ENCODE measurements at regions not wholly inside any gene's neighbourhood (a gene's known extent, or its start where the extent isn't known, plus 50 kb on each side); places are given as distances from the start of the nearest gene placed in this dataset.

GRCh38 chr2:8026381-8026780 is 655.5 kb upstream of the ID2 start:
- no peak for TF ChIP-seq POLR2AphosphoS5 (IDR thresholded peaks at IDR 0.05)
- TF ChIP-seq POLR2A (IDR thresholded peaks at IDR 0.05): no peak
- Histone ChIP-seq H3K36me3 (no peaks in the 10 kb centered on the region), H3K4me1 (no peaks in the 10 kb centered on the region), H3K4me3 (no peak overlapping the region), H3K9me3 (no peaks in the 10 kb centered on the region), H3K27ac (no peak overlapping the region), H3K27me3 (no peaks in the 10 kb centered on the region)
- in situ Hi-C loops (cut with MboI; ENCODE audit: low pct_ligation_motif_present in 1 of 4, low pct_unique_long_range_greater_than_20kb in 1 of 4, low sequenced_read_pairs in 3 of 4) (no loop called here), intact Hi-C loops (cut with DNase I; ENCODE audit: low total_unique reads) (no loop called here)
- WGBS, 2 donors (ENCODE audit: low coverage in 1 of 2): 69% methylated on average over 4 of the region's 4 CpGs; no CpG with 5 or more reads in 1 of the 2 donors
- no peak for DNase-seq

DNA sequence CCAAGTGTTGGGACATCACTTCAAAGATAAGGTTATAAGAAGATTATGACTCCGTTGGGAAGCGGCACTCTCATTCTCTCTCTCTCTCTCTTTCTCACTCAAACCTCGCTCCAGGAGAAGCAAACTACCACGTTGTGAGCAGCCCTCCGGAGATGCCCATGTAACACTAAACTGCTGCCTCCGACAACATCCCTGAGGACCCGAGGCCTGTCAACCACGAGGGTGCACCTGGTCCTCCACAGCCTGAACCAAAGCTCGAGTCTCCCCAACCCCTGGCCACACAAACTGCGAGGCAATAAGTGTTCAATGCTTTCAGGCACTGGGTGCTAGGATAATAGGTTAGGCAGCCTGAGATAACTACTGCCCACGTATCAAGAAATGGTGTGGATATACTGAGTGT is 654.5 kb upstream of the ID2 start:
- DNase-seq: no peak
- no peak overlapping the region for H3K27ac ChIP-seq
- WGBS, 2 donors (ENCODE audit: low coverage in 1 of 2): 96 to 100% methylated on average over 3 to 11 of the region's 11 CpGs
- H3K9me3 ChIP-seq: no peaks in the 10 kb centered on the region
- in situ Hi-C loops (cut with MboI; ENCODE audit: low pct_ligation_motif_present in 1 of 4, low pct_unique_long_range_greater_than_20kb in 1 of 4, low sequenced_read_pairs in 3 of 4) (no loop called here), intact Hi-C loops (cut with DNase I; ENCODE audit: low total_unique reads) (no loop called here)
- no peaks in the 10 kb centered on the region for H3K27me3 ChIP-seq
- H3K4me3 ChIP-seq: no peak overlapping the region
- no peaks in the 10 kb centered on the region for H3K4me1 ChIP-seq
- no peaks in the 10 kb centered on the region for H3K36me3 ChIP-seq
- TF ChIP-seq POLR2AphosphoS5 (IDR thresholded peaks at IDR 0.05) (no peak), POLR2A (IDR thresholded peaks at IDR 0.05) (no peak), EP300 (IDR thresholded peaks at IDR 0.05; ENCODE audit: low read depth) (no peak), CTCF (IDR thresholded peaks at IDR 0.05) (no peak)

DNA sequence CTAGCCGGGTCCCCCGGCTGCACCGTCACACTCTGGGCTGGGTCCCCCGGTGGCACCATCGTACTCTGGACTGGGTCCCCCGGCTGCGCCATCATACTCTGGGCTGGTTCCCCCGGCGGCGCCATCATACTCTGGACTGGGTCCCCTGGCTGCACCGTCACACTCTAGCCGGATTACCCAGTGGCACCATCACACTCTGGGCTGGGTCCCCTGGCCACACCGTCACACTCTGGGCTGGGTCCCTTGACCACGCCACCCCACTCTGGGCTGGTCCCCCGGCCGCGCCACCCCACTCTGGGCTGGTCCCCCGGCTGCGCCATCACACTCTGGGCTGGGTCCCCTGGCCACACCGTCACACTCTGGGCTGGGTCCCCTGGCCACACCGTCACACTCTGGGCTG is 653.8 kb upstream of the ID2 start:
- Histone ChIP-seq H3K4me1 (no peaks in the 10 kb centered on the region), H3K36me3 (no peaks in the 10 kb centered on the region), H3K4me3 (no peak overlapping the region), H3K27me3 (no peaks in the 10 kb centered on the region), H3K27ac (no peak overlapping the region), H3K9me3 (no peaks in the 10 kb centered on the region)
- DNase-seq: no peak
- TF ChIP-seq EP300 (IDR thresholded peaks at IDR 0.05; ENCODE audit: low read depth): no peak
- TF ChIP-seq POLR2AphosphoS5 (IDR thresholded peaks at IDR 0.05): no peak
- TF ChIP-seq CTCF (IDR thresholded peaks at IDR 0.05): no peak
- no peak for TF ChIP-seq POLR2A (IDR thresholded peaks at IDR 0.05)
- in situ Hi-C loops (cut with MboI; ENCODE audit: low pct_ligation_motif_present in 1 of 4, low pct_unique_long_range_greater_than_20kb in 1 of 4, low sequenced_read_pairs in 3 of 4) (no loop called here), intact Hi-C loops (cut with DNase I; ENCODE audit: low total_unique reads) (no loop called here)
- WGBS, 2 donors (ENCODE audit: low coverage in 1 of 2): 90% methylated on average over 19 of the region's 21 CpGs; no CpG with 5 or more reads in 1 of the 2 donors

GRCh38 chr2:8028436-8028835 is 653.4 kb upstream of the ID2 start:
- TF ChIP-seq CTCF (IDR thresholded peaks at IDR 0.05): no peak
- no peak for TF ChIP-seq POLR2AphosphoS5 (IDR thresholded peaks at IDR 0.05)
- no peak for TF ChIP-seq POLR2A (IDR thresholded peaks at IDR 0.05)
- TF ChIP-seq EP300 (IDR thresholded peaks at IDR 0.05; ENCODE audit: low read depth): no peak
- intact Hi-C loops (cut with DNase I; ENCODE audit: low total_unique reads) (no loop called here), in situ Hi-C loops (cut with MboI; ENCODE audit: low pct_ligation_motif_present in 1 of 4, low pct_unique_long_range_greater_than_20kb in 1 of 4, low sequenced_read_pairs in 3 of 4) (no loop called here)
- H3K36me3 ChIP-seq: no peaks in the 10 kb centered on the region
- 85% methylated on average over 8 of the region's 8 CpGs; no CpG with 5 or more reads in 1 of the 2 donors for WGBS, 2 donors (ENCODE audit: low coverage in 1 of 2)
- H3K4me1 ChIP-seq: no peaks in the 10 kb centered on the region
- H3K4me3 ChIP-seq: no peak overlapping the region
- no peak overlapping the region for H3K27ac ChIP-seq
- no peaks in the 10 kb centered on the region for H3K27me3 ChIP-seq
- no peaks in the 10 kb centered on the region for H3K9me3 ChIP-seq
- no peak for DNase-seq

DNA sequence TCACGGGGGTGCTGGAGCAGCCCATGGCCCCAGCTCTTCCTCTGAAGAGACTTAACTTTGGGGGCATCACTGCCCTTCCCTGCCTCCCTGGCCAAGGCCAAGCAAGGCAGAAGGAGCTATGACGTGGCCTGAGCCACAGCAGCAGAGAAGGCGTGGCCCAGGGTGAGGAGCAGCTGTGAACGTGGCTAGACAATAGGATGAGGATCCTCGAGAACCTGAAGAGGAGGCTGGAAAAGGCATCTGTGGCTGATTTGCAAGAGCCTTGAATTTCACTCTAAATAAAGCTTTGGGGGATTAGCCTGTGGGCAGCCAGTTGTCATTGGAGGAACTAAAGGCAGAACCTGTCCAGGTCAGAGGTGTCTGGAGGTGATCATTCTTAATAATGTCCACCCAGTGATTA is 652.9 kb upstream of the ID2 start:
- 65% methylated on average over 5 of the region's 5 CpGs; no CpG with 5 or more reads in 1 of the 2 donors for WGBS, 2 donors (ENCODE audit: low coverage in 1 of 2)
- H3K36me3 ChIP-seq: no peaks in the 10 kb centered on the region
- intact Hi-C loops (cut with DNase I; ENCODE audit: low total_unique reads) (no loop called here), in situ Hi-C loops (cut with MboI; ENCODE audit: low pct_ligation_motif_present in 1 of 4, low pct_unique_long_range_greater_than_20kb in 1 of 4, low sequenced_read_pairs in 3 of 4) (no loop called here)
- no peak overlapping the region for H3K27ac ChIP-seq
- no peaks in the 10 kb centered on the region for H3K27me3 ChIP-seq
- DNase-seq: no peak
- H3K4me1 ChIP-seq: no peaks in the 10 kb centered on the region
- TF ChIP-seq EP300 (IDR thresholded peaks at IDR 0.05; ENCODE audit: low read depth): no peak
- TF ChIP-seq POLR2A (IDR thresholded peaks at IDR 0.05): no peak
- no peak for TF ChIP-seq POLR2AphosphoS5 (IDR thresholded peaks at IDR 0.05)
- TF ChIP-seq CTCF (IDR thresholded peaks at IDR 0.05): no peak
- H3K9me3 ChIP-seq: no peaks in the 10 kb centered on the region
- H3K4me3 ChIP-seq: no peak overlapping the region
